Esophagus muscularis mucosa (tissue), 4 donors: ENCODE measurements at regions not wholly inside any gene's neighbourhood (a gene's known extent, or its start where the extent isn't known, plus 50 kb on each side); places are given as distances from the start of the nearest gene placed in this dataset.
A peak's percentile ranks its signal among the peaks of the same experiment; 100 is the strongest.

Experiments used
- DNase-seq: peaks from one replicate; pipeline ENCODE4 v3.0.0-alpha.2; 2017; ENCODE audit errors: extremely low spot score
- H3K27ac ChIP-seq, 4 donors: fragments of 200-600 bp; sonication (generic); replicated peaks in 1 of 4; 1 replicate in 3 of 4; 2 replicates in 1 of 4; pipeline ENCODE4 v1.5.1; 2016 to 2019; ENCODE audit warnings: mild to moderate bottlenecking in 1 of 4
- H3K27me3 ChIP-seq, 4 donors: fragments of 200-600 bp; sonication (generic); one replicate each; pipeline versions ENCODE4 v1.5.1 to v1.6.0; 2016 to 2019
- H3K36me3 ChIP-seq, 4 donors: fragments of 200-600 bp; sonication (generic); one replicate each; pipeline ENCODE4 v1.5.1; 2016 to 2019
- H3K4me1 ChIP-seq, 4 donors: fragments of 200-600 bp; sonication (generic); one replicate each; pipeline ENCODE4 v1.5.1; 2016 to 2019
- H3K4me3 ChIP-seq, 4 donors: fragments of 200-600 bp; sonication (generic); 1 replicate in 2 of 4; 2 replicates in 2 of 4; pipeline ENCODE4 v1.5.1; 2016 to 2019; ENCODE audit warnings: mild to moderate bottlenecking in 4 of 4, moderate library complexity in 1 of 4
- H3K9me3 ChIP-seq, 4 donors: fragments of 200-600 bp; sonication (generic); 1 replicate in 3 of 4; 2 replicates in 1 of 4; pipeline ENCODE4 v1.5.1; 2016 to 2019
- EP300 ChIP-seq: sonication (generic); formaldehyde crosslinking; IDR thresholded peaks from one replicate; pipeline ENCODE4 v1.6.1; 2017; ENCODE audit warnings: antibody characterized with exemption
- POLR2A ChIP-seq: fragments of 450-650 bp; IDR thresholded peaks from one replicate; pipeline ENCODE4 v1.6.1; 2017; ENCODE audit warnings: antibody characterized with exemption, moderate library complexity, mild to moderate bottlenecking, low read depth
- POLR2AphosphoS5 ChIP-seq, 2 donors: sonication (generic); formaldehyde crosslinking; IDR thresholded peaks; one replicate each; pipeline ENCODE4 v1.6.1; 2017; ENCODE audit warnings: antibody characterized with exemption in 2 of 2
- WGBS: methylation state at CpG from one replicate; pipeline ENCODE4 v1.1.5; 2018; 5-methylcytosine and 5-hydroxymethylcytosine counted together
- intact Hi-C: fragments of 100-400 bp; cut with DNase I; formaldehyde crosslinking; loops from one replicate; pipeline ENCODE4 v1.15.1; 2023
- TF ChIP-seq, protein P1 (sequence below), 3 experiments: fragments of 200-600 bp in 2 of 3; fragments of 450-650 bp in 1 of 3; sonication (generic) in 2 of 3; IDR thresholded peaks; one replicate each; pipeline ENCODE4 v1.5.1; 2017 to 2019; ENCODE audit warnings: antibody characterized with exemption in 3 of 3, mild to moderate bottlenecking in 2 of 3, moderate library complexity in 1 of 3

DNA sequence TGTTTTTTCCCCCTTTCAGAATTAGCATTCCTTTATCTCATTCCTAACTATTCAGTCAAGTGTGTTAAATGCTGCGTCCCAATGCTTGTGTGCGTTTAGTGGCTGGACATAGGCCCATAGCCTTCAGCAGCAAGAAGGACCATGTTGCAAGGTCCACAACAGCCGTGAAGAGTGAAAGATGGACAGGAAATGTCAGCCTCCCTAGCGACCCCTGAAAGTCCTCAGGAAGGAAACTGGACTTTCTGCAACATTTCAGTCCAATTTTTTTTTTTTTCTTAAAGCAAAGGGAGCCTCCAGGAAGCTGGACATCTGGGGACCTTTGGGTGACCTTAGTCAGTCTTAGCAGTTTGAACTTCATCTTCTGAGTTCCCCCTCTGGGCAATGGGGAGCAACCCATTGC is 550.7 kb upstream of the MGMT start:
- H3K36me3 ChIP-seq = no peaks in the 10 kb centered on the region
- no peak for TF ChIP-seq POLR2AphosphoS5 (IDR thresholded peaks at IDR 0.05)
- no peak for TF ChIP-seq EP300
- TF ChIP-seq, protein P1, sequence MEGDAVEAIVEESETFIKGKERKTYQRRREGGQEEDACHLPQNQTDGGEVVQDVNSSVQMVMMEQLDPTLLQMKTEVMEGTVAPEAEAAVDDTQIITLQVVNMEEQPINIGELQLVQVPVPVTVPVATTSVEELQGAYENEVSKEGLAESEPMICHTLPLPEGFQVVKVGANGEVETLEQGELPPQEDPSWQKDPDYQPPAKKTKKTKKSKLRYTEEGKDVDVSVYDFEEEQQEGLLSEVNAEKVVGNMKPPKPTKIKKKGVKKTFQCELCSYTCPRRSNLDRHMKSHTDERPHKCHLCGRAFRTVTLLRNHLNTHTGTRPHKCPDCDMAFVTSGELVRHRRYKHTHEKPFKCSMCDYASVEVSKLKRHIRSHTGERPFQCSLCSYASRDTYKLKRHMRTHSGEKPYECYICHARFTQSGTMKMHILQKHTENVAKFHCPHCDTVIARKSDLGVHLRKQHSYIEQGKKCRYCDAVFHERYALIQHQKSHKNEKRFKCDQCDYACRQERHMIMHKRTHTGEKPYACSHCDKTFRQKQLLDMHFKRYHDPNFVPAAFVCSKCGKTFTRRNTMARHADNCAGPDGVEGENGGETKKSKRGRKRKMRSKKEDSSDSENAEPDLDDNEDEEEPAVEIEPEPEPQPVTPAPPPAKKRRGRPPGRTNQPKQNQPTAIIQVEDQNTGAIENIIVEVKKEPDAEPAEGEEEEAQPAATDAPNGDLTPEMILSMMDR (IDR thresholded peaks at IDR 0.05) = no peak
- TF ChIP-seq POLR2A = no peak
- DNase-seq = no peak
- H3K9me3 ChIP-seq = no peaks in the 10 kb centered on the region
- no peak overlapping the region for H3K4me3 ChIP-seq
- intact Hi-C loops = no loop called here
- no peak overlapping the region for H3K27ac ChIP-seq
- no peaks in the 10 kb centered on the region for H3K27me3 ChIP-seq
- WGBS = 50% methylated on average over 4 of the region's 4 CpGs
- H3K4me1 ChIP-seq = peaks cover 0 to 19% (median 18%) of the 10 kb centered on the region in 4 donors

- peaks cover 0 to 4% (median 0%) of the 10 kb centered on the region in 4 donors for H3K4me1 ChIP-seq
- H3K36me3 ChIP-seq = no peaks in the 10 kb centered on the region
- intact Hi-C loops = no loop called here
- H3K27me3 ChIP-seq = peaks cover 0 to 7% (median 0%) of the 10 kb centered on the region in 4 donors
- H3K27ac ChIP-seq = peak overlapping the region in 1 of 4 donors; percentile 9
- TF ChIP-seq EP300 (no peak), POLR2A (no peak), POLR2AphosphoS5 (IDR thresholded peaks at IDR 0.05) (no peak)
- TF ChIP-seq, protein P1 (IDR thresholded peaks at IDR 0.05) = no peak
- no peaks in the 10 kb centered on the region for H3K9me3 ChIP-seq
- no peak overlapping the region for H3K4me3 ChIP-seq
- no peak for DNase-seq
- WGBS = 86% methylated on average over 6 of the region's 8 CpGs
Measured at GRCh38 chr10:128921389-128922022, 545.5 kb upstream of the MGMT start.

DNA sequence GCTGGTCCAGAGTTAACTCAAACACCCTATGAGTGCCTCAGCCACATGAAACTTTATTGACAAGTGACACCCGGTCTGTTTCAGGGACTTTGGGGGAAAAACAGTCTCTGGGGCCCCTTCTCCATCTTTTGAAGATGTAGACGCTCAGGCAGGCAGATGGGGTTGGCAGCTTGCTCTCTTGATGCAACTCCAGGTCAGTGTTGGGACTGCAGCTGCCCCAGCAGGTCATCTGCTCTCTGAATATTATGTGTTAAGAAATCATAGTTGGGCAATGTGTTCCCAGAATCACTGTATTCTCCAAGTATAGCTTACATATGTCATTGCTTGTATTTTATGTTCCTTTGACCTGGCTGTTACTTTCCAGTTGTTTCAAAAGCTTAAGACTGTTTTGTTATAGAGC is 544.9 kb upstream of the MGMT start:
- DNase-seq = no peak
- Histone ChIP-seq H3K4me1 (peaks cover 0 to 7% (median 4%) of the 10 kb centered on the region in 4 donors), H3K27ac (peak overlapping the region in 1 of 4 donors; percentile 9), H3K4me3 (no peak overlapping the region), H3K9me3 (no peaks in the 10 kb centered on the region), H3K27me3 (peaks cover 0 to 9% (median 0%) of the 10 kb centered on the region in 4 donors), H3K36me3 (no peaks in the 10 kb centered on the region)
- intact Hi-C loops = no loop called here
- TF ChIP-seq, protein P1 (IDR thresholded peaks at IDR 0.05) = no peak
- TF ChIP-seq POLR2AphosphoS5 (IDR thresholded peaks at IDR 0.05) (peak in 1 of 2 donors; percentile 63), POLR2A (no peak), EP300 (no peak)
- 78% methylated on average over 2 of the region's 2 CpGs for WGBS

DNA sequence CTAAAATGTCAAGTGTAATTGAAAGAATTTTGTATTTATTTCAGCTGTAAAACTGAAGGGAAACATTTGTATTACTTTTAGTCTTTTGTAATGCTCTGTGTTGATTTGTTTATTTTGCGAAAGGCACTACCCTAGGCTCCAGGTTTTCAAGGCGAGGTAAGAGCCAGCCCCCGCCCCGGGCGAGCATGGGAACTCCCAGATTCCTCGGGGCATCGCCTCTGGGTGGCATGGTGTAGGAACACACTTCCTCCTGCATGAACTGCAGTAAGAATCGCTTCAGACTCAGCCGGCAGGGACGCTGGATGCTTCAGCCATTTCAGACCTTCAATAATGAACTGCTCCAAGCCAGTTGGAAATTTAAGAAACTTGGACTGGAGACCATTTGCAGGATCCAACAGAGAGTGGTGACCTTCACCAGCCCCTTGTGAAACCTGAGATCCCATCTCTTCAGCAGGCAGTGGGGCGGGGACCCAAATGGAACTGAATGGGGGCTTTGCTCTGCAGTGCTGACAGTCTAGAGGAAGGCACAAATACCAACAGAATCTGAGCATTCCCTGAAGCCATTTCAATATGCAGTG is 544.3 kb upstream of the MGMT start:
- intact Hi-C loops = no loop called here
- TF ChIP-seq POLR2A = no peak
- TF ChIP-seq POLR2AphosphoS5 (IDR thresholded peaks at IDR 0.05) = no peak
- no peak overlapping the region for H3K4me3 ChIP-seq
- peak overlapping the region; percentile 21 to 51 (median 37) for H3K27ac ChIP-seq
- H3K9me3 ChIP-seq = no peaks in the 10 kb centered on the region
- H3K27me3 ChIP-seq = peaks cover 0 to 9% (median 0%) of the 10 kb centered on the region in 4 donors
- no peaks in the 10 kb centered on the region for H3K36me3 ChIP-seq
- DNase-seq = no peak
- peaks cover under 1 to 11% (median 8%) of the 10 kb centered on the region in 4 donors for H3K4me1 ChIP-seq
- 81% methylated on average over 11 of the region's 11 CpGs for WGBS

GRCh38 chr10:128924918-128925317 is 542.1 kb upstream of the MGMT start:
- DNase-seq = no peak
- no peaks in the 10 kb centered on the region for H3K9me3 ChIP-seq
- TF ChIP-seq EP300 (no peak), POLR2A (no peak), POLR2AphosphoS5 (IDR thresholded peaks at IDR 0.05) (no peak)
- TF ChIP-seq, protein P1 (IDR thresholded peaks at IDR 0.05) = no peak
- no peaks in the 10 kb centered on the region for H3K36me3 ChIP-seq
- no peak overlapping the region for H3K27ac ChIP-seq
- WGBS = 95% methylated on average over 4 of the region's 4 CpGs
- H3K4me3 ChIP-seq = no peak overlapping the region
- peaks cover 7 to 33% (median 24%) of the 10 kb centered on the region in 4 donors for H3K4me1 ChIP-seq
- intact Hi-C loops = no loop called here
- H3K27me3 ChIP-seq = peaks cover 0 to 16% (median 0%) of the 10 kb centered on the region in 4 donors
